Upper lobe of left lung (tissue), 4 donors: ENCODE measurements at regions not wholly inside any gene's neighbourhood (a gene's known extent, or its start where the extent isn't known, plus 50 kb on each side); places are given as distances from the start of the nearest gene placed in this dataset.

Source experiments
- CTCF ChIP-seq, 6 experiments: fragments of 450-650 bp in 4 of 6; fragments of 200-600 bp in 2 of 6; sonication (generic) in 2 of 6; IDR thresholded peaks; one replicate each; pipeline ENCODE4 v1.5.1; 2016 to 2019; ENCODE audit warnings: antibody characterized with exemption in 6 of 6
- EP300 ChIP-seq, 4 donors: sonication (generic); formaldehyde crosslinking; IDR thresholded peaks; one replicate each; pipeline ENCODE4 v1.5.1; 2017; ENCODE audit warnings: antibody characterized with exemption in 4 of 4, control low read depth in 2 of 4
- POLR2A ChIP-seq, 4 donors: fragments of 450-650 bp; IDR thresholded peaks; one replicate each; pipeline ENCODE4 v1.5.1; 2016 to 2017; ENCODE audit warnings: antibody characterized with exemption in 4 of 4, mild to moderate bottlenecking in 2 of 4
- POLR2AphosphoS5 ChIP-seq, 2 donors: sonication (generic); formaldehyde crosslinking; IDR thresholded peaks; one replicate each; pipeline ENCODE4 v1.5.1; 2017; ENCODE audit warnings: antibody characterized with exemption in 2 of 2

- TF ChIP-seq CTCF (IDR thresholded peaks at IDR 0.05), result no peak
- TF ChIP-seq POLR2A (IDR thresholded peaks at IDR 0.05), result no peak
- TF ChIP-seq EP300 (IDR thresholded peaks at IDR 0.05), result no peak
- no peak for TF ChIP-seq POLR2AphosphoS5 (IDR thresholded peaks at IDR 0.05)
Measured at GRCh38 chr17:54780238-54780637, 120.4 kb upstream of the TOM1L1 start.
